ENCODE measurements at regions not wholly inside any gene's neighbourhood (a gene's known extent, or its start where the extent isn't known, plus 50 kb on each side); places are given as distances from the start of the nearest gene placed in this dataset.

DNA sequence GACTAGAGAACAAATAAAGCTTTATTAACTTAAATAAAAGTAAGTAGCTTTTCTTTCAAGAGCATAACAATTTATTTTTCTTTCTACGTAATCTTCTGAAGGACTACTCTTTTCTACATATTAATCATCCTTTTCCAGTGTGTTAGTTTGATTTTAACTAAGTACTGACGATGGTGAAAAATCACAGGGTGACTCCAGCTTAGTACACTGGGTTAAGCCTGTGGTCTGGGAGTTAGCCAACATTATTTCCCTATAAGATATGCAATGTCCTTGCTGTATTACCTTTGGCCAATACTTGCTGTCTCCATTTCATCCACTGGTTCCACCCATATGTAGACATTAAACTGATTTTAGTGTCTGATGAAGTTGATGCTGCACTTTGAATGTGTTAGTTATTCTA lies 508.6 kb upstream of the SUCLG2 start:
- no peak for DNase-seq (ENCODE audit: low read depth)

DNA sequence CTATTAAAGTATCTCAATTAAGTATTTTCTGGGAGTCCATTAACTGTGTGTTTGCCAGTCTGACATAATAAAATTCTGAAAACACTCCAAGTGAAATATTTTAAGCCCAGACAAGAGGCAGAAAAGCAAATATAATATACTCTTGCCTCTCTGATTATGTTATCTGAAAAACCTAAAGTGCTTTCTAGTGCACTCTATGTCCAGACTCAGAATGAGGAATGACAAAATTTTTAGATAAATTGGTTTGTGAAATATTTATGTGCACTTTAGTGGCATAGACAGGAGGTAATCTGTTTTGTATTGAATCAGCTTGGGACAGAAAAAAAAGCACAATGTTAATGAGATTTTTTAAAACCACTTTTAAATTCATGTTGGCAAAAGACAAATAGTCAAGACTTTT lies 508.2 kb upstream of the SUCLG2 start:
- no peak for DNase-seq (ENCODE audit: low read depth)

DNA sequence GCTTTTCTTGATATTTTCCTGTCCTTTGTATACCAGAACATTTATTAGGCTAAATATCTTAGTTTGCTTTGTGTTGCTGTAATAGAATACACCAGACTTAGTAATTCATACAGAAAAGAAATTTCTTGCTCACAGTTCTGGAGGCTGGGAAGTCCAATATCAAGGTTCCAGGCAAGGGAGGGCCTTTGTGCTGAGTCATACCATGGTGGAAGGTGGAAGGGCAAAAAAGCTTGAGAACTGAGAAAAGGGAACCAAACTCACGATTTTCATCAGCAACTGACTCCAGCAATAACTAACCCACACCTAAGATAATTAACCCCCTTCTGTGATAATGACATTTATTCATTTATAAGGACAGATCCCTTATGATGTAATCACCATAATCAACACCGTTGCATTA lies 496.9 kb upstream of the SUCLG2 start:
- no peak for DNase-seq (ENCODE audit: low read depth)

DNA sequence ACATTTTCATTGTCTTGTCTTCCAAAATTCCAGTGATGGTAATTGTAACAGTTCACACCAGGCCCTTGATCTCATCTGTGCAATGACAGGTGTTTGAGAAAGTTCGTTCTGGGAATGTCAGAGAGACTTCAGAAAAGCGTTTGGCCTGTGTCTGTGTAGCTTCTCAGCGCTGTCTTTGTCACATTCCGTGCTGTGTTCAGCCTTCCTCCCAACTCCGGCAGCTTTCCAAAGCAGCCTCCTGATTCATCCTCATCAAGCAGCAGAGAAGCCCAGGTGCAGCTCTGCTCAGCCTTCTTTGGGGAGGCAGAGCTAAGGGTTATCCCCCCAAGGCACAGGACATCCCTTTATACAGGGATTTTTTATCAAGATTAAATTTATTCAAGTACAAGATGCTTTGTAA lies 494.0 kb upstream of the SUCLG2 start:
- DNase-seq (ENCODE audit: low read depth), result no peak

DNA sequence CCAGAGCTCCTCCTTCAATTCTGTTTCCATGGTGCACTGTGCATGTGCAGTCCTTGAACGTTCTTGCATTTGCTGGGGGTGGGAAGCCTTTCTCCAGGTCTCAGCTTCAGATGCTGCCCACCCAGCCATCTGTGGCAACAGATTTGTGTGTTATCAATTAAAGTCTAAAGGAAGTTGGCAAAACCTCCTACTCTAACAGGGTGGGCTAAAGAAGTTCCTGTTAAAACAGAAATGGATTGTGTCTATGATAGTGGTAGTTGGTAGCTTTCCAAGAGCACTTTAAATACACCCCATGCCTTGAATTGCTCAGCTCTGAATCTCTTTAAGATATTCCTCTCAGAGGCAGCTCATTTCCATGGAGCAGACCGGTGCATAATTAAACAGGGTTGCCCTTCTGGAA lies 488.0 kb upstream of the SUCLG2 start:
- no peak for DNase-seq (ENCODE audit: low read depth)

DNA sequence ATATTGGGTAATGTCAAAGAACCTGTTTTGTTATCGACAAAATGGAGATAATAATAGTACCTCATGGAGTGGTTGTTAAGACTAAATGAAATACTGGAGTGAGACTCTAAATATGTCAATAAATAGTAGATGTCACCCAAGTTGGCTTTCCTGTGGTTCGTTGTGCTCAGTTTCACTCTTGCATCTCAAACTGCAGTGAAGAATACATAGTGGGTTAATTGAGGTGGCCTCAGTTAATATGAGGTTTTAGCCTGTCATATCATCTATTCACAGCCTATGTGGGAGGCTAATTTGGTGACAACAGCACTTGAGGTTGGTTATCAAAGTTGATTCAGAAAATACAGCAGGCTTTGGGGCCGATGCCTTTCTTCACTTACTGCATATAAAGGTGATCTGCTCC lies 485.5 kb upstream of the SUCLG2 start:
- DNase-seq (ENCODE audit: low read depth), result no peak

DNA sequence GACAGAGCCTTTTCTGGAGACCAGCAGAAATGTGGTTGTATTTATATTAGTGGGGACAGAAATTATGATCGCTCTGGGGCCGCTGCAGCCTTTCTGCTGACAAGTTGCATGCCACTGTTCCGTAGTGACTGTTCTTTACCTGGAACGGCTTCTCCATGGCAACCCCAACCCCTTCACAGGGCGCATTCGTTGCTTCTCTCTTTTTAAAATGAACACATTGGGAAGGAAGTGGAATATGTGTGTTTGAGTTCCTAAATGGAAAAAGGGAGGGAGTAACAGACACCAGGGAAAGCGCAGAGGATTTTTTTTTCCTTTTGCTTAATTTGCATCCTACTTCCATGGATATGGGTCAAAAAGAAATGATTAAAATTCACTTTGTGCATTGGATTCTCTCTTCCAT lies 482.0 kb upstream of the SUCLG2 start:
- DNase-seq (ENCODE audit: low read depth), result no peak

DNA sequence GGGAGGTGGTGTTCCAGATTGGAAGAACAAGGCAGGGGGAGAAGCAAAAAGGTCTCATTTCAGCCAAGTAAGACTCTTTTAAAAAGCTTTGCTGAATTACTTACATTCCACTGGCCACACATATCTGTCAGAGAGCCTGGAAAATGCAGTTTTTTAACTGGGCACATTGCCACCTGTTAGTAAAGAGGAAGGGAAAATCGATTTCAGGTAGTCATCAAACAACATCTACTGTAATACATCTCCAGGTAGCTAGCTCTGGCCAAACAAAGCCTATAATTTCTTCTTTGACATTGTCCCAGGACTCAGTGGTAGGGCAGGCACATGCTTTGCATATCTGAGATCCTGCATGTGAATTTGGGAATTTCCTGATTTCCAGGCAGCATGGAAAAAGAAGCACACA lies 480.7 kb upstream of the SUCLG2 start:
- no peak for DNase-seq (ENCODE audit: low read depth)

DNA sequence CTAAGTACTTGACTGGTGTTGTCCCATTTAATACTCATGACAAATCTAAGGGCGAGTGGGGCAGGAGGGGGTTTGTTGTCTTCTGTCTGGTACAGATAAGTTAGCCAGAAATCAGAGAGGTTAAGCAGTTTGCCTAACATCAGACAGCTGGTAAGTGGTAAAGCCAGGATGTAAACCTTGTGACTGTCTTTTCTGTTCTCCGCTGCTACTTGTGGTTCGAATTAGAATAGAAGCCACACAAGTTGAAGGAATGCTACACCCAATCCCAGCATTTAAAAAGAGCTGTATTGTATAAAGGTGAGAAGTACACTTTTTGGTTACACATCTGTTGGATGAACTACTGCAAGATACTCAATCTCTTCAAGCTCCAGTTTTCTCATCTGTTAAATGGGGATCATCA lies 474.7 kb upstream of the SUCLG2 start:
- no peak for DNase-seq (ENCODE audit: low read depth)

DNA sequence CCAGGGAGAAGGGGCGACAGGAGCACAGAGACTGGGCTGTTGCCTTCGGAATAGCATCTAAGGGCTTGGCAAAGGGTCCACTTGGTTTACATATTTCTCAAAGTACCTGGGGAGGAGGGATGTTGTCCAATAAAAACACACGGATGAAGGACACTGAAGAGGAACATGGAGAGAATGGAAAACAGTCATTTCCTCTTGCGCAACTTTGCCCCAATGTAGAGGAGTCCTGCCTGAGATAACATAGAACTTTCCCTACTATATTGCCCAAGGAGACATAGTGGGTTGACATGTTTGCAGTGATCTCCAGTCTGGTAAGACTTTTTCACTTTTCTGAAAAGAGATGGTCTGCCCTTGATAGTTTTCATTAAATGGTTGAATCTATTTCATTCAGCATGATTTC lies 468.8 kb upstream of the SUCLG2 start:
- DNase-seq (ENCODE audit: low read depth), result no peak

DNA sequence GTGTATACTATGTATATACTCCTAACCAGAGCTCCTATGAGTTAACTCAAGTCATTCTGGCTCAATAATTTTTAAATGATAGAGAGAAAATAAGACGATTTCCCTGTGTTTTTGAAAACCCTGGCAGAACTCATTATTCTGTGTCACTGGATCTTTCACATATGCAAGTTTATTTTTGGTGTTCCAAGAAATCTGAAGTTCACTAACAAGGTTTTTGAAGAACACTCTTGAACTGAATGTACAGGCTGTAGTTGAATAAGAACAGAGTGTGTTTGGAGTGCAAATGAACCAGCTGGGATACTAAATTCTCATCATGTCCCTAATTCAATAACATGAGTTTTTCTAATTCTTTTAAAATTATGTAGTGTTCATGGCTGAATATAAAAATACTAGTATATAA lies 466.9 kb upstream of the SUCLG2 start:
- no peak for DNase-seq (ENCODE audit: low read depth)

DNA sequence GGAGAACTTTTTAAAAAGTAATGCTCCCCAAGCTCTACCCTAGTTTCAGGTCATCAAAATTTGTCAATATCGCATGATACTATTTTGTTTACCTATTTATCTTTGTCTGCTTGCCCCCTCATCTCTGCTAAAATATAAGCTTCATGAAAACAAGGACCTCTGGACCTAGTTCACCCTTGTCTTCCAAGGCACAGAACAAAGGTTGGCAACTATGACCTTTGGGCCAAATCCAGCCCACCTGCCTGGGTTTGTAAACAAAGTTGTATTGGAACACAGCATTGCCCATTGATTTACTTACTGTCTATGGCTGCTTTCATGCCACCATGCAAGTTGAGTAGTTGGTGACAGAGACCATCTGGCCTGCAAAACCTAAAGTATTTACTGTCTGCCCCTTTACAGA lies 462.2 kb upstream of the SUCLG2 start:
- DNase-seq (ENCODE audit: low read depth), result no peak

DNA sequence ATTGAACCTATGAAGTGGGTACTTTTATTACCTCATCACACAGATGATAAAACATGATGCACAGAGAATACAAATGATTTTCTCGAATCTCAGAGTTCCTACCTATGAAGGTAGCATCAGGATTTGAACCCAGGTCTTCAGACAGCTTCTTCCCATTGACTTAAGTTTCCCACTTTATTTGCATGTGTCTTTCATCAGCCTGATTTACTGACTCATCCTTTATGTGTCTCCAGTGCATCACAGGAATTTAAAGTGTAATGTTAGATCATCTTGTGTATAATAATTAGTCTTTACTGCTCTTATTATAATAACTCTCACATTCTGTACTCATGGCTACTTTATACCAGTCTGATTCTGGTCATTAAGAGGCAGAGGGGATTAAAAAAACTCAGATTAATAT lies 449.4 kb upstream of the SUCLG2 start:
- DNase-seq (ENCODE audit: low read depth), result no peak

DNA sequence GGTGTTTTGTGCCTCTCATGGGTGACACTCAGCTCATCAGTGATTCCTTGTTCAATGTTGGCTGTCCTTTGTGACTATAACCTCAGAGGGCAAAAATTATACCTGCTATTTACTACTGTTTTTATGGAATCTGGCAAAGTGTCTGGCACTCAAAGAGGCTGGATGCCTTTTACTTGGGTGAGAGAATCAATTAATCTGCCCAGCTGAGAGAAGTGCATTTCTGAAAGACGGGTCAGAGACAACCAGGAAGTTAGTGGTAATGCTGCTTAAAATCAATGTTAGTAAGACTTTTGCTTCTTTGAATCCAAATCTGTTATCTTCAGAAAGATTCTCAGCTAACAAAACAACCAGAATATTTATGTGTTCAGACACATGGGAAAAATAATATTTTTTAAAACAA lies 436.2 kb upstream of the SUCLG2 start:
- DNase-seq (ENCODE audit: low read depth), result no peak

DNA sequence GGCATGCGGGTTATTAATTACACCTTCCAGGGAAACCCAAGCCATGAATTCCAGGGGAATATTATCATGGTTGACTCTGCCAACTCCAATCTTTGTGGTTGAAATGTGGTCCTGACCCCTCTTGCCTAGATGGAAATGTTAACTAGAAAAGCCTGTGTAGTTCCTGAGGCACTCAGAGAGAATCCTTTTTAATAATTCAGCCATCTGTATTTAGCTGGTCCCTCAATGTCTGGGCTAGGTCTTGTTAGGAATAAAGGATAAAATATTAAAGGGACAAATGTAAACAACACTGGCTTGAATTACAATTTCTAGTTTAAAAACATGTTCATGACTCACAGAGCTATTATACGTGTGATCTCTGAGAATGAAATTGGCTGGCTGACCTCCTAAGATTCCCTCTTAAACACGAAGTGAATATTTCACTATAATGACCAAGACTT lies 435.2 kb upstream of the SUCLG2 start:
- DNase-seq (ENCODE audit: low read depth), result no peak

DNA sequence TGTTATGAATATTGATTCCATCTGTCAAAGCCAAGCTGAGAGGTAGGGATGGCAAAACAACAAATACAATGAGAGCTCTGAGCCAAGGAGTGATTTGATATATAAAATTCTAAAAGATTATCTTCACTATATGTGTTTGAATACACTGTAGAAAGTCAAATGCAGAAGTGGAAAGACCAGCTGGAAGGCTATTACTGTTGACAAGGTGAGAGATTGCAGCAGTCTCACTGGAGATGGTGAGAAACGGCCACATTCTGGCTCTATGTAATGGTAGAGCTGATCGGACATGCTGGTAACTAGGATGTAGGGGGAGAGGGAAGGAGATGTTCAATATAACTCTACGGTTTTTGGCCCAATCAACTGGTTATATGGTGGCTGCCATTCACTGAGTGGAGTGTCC lies 434.2 kb upstream of the SUCLG2 start:
- no peak for DNase-seq (ENCODE audit: low read depth)

DNA sequence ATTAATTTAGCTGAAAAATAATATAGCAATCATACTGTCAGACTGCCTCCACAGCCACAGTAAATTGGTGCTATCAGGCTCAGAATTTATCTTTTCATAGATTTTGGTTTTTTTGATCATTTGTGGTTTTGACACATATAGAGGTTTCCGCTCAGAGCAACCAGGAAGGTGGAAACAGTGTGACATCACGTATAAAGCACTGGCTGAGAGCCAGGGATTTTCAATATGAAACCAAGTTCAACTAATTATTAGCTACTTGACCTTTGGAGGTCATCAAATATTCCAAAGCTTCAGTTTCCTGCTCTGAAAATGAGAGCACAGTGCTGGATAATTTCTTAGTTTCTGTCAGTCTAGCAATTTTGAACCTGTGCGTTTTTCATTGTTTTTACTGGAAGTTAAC lies 433.8 kb upstream of the SUCLG2 start:
- DNase-seq (ENCODE audit: low read depth), result no peak

DNA sequence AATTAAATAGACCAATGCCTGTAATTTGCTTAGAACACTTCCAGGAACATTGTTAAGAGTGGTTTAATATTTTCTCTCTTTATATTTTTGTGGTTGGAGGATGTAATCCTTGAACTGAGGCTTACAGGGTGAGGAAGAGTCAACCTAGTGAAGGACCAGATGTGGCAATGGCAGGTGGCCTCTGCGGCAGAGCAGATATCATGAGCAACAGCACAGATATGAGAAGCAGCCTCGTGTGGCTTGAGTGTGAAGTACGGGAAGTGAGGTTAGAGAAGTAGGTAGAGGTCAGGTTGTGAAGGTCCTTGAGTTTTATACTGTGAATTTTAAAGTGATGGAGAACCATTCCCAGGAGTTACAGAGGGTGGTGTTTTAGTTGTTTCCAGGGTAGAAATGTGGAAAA lies 417.6 kb upstream of the SUCLG2 start:
- no peak for DNase-seq (ENCODE audit: low read depth)

DNA sequence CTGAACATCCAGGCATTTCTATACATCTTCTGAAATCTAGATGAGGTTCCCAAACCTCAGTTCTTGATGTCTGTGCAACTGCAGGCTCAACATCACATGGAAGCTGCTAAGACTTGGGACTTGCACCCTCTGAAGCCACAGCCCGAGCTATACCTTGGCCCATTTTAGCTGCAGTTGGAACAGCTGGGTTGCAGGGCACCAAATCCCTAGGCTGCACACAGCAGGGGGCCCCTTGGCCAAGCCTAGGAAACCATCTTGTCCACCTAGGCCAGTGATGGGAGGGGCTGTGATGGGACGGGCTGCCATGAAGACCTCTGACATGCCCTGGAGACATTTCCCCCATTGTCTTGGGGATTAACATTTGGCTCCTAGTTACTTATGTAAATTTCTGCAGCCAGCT lies 415.8 kb upstream of the SUCLG2 start:
- no peak for DNase-seq (ENCODE audit: low read depth)

DNA sequence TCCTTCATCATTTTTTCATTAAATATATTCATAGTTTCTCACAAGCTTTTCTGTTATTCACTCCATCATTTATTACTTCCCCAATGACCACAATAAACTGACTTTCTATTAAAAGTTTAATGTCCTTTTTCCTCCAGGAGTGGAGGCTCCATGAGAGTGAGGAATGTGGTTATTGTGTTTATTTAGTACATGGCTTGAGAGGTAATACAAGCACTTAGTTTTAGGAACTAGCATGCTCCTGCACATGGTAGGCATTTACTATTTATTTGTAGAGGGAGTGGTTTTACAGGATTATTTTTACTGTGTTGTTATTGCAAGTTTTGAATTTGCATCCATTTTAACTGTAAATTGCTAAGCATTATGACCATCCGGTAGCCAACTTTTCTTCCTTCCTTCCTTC lies 412.9 kb upstream of the SUCLG2 start:
- no peak for DNase-seq (ENCODE audit: low read depth)

DNA sequence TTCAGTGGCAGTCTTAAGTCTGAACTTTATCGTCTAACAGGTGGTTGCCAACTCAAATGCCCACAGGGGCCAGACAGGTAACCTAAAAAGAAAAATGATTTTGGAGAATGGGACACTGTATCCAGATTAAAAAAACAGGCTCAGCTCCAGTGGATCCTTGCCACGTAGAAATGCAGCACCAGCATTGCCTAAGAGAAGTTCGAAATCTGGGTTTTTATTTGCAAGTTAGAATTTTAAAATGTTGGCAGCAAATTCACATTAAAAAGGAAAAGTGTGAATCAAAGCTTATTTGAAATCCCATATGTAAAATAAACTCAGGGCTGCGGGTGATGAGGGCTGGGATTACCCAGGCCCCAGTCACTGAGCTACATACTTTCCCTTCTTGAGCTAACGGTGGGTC lies 408.5 kb upstream of the SUCLG2 start:
- no peak for DNase-seq (ENCODE audit: low read depth)

DNA sequence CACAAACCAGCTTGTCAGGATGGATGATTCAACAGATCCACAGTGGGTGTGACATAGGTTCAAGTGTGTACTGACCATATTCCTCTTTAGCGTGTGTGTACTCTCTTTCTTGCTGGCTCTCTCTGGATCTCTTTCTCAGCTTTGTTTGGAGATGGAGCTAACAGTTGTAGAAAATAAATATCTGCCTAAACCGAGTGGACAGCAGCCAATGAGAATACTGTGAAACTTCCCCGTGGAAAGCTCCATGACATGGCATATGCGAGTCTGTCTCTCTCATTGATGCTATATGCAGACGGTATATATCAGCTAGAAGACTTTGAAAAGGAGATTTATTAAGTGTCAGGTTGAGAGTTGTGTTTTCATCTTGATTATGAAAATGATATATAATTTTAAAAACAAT lies 406.5 kb upstream of the SUCLG2 start:
- no peak for DNase-seq (ENCODE audit: low read depth)

DNA sequence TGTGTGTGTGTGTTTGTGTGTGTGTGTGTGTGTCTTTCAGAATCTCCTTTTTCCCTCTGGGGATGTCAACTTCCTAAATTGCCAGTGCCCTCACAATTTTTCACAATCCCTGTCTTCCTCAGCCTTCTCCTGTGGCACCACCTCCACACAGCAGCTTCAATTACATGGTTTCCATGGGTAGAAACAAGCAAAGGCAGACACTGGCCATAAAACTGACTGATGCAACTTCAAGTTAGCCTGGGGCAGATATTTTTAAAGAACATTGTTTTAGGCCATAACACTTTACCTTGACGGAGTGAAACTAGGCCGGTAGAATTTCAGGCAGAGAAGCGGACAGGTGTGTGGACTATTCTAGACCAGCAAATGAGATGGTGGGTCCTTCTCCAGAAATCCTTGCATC lies 405.8 kb upstream of the SUCLG2 start:
- DNase-seq (ENCODE audit: low read depth), result no peak

DNA sequence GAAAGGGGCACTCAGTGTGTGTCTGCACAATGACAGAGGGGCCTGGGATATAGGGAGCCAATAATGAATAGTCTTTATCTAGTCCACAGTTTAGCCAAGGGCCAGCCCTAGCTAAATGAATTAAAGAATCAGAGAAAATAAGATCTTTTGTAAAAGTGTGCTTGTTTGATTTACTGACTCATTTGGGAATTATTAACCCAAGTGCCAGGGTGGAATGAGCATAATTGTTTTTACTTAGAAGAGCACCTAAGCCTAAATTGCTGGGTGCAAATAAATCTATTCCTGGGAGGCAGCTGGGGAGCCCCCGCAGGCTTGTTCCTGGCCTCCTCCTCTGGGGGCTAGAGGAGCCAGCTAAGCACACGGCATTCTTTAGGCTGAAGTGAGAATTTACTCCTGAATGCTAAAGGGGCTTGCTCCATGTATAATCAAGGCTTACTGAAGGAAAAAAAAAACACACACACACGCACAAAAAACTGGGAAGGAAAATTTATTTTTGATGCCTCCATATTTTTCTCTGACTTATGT lies 405.3 kb upstream of the SUCLG2 start:
- no peak for DNase-seq (ENCODE audit: low read depth)

DNA sequence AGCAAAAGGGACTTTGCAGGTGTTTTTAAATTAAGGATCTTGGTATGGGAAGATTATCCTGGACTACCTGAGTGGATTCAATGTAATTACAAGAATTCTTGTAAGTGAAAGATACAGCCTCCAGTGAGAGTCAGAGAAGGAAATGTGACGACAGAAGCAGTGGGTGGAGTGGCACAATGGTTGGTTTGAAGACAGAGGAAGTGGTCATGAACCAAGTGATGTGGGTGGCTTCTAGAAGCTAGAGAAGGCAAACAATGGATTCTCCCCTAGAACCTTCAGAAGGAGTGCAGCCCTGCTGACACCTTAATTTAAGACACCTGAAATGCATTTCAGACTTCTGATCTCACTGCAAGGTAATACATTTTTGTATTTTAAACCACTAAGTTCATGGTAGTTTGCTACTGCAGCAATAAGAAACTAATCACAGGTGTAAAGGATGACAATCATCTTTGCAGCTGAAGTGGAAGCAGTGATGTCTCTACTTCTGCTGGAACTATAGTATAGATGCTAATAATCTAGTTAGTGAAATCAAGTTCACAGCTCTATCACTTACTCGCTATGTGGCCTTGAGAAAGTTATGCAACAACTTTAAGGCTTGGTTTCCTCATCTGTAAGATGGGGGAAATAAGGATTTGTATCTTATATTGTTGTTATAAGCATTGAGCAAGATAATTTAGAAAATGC lies 403.4 kb upstream of the SUCLG2 start:
- DNase-seq (ENCODE audit: low read depth), result no peak

All from fibroblast of the conjunctiva (primary cell).